GM03348 (cell line): ENCODE measurements at regions not wholly inside any gene's neighbourhood (a gene's known extent, or its start where the extent isn't known, plus 50 kb on each side); places are given as distances from the start of the nearest gene placed in this dataset.
A peak's percentile ranks its signal among the peaks of the same experiment; 100 is the strongest.
"Not testable (repeated sequence)": the region's sequence is repeated elsewhere in the genome, so short reads cannot be mapped to it uniquely, and the experiment has no call there.

Source experiments
- DNase-seq: peaks from one replicate; pipeline ENCODE4 v3.0.0; 2012; ENCODE audit warnings: low spot score

DNA sequence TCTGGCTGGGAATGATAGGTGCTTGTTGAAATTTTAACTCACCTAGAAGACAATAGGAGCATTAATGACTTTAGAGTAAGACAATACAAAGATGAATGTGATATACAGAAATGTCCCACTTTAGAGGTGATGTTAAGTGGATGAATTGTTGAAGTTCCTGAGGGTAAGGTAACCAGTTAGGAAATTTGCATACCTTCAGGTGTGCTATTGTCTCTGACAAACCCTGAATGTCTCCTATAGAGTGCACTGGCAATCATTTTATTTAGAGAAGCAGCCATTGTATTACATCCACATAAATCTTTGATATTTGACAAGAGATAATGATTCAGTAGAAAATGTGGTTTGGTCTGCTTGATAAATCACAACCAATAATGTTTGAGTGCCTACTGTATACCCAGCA lies 228.5 kb downstream of the RNF144A start:
- no peak for DNase-seq

GRCh38 chr2:7146151-7146550 lies 228.9 kb downstream of the RNF144A start:
- no peak for DNase-seq

- no peak for DNase-seq
These were observed 237.4 kb downstream of the RNF144A start for GRCh38 chr2:7154656-7155055.

GRCh38 chr2:7161501-7161900 lies 244.3 kb downstream of the RNF144A start:
- DNase-seq: no peak

DNA sequence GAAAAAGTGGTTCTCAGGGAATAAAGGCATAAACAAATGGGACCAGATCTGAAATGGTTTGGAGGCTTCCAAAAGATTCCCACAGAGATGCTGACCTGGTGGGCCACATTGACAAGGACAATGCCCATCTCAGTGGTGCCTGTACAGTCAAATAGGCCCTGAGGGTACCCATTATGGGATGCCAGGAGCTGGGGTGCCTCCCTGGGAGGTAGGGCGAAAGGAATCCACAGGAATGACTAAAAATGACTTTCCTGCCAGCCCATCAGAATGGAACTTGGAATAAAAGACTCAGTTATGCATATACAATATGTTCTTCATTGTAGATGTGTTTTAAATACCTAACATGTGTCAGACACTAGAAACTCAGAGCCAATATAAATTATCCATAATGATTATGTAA lies 248.5 kb downstream of the RNF144A start:
- DNase-seq: no peak

GRCh38 chr2:7167801-7168411 lies 250.7 kb downstream of the RNF144A start:
- DNase-seq: no peak

- no peak for DNase-seq
These were observed 252.4 kb downstream of the RNF144A start for GRCh38 chr2:7169593-7169992.

DNA sequence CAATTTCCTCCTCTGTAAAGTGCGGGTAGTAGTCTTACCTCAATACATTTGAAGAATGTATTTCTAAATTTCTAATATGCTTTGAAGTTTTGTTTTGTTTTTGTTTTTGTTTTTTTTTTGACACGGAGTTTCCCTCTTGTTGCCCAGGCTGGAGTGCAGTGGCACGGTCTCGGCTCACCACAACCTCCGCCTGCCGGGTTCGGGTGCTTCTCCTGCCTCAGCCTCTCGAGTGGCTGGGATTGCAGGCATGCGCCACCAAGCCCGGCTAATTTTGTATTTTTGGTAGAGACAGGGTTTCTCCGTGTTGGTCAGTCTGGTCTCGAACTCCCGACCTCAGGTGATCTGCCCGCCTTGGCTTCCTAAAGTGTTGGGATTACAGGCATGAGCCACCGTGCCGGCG lies 261.8 kb downstream of the RNF144A start:
- not testable (repeated sequence) for DNase-seq

DNA sequence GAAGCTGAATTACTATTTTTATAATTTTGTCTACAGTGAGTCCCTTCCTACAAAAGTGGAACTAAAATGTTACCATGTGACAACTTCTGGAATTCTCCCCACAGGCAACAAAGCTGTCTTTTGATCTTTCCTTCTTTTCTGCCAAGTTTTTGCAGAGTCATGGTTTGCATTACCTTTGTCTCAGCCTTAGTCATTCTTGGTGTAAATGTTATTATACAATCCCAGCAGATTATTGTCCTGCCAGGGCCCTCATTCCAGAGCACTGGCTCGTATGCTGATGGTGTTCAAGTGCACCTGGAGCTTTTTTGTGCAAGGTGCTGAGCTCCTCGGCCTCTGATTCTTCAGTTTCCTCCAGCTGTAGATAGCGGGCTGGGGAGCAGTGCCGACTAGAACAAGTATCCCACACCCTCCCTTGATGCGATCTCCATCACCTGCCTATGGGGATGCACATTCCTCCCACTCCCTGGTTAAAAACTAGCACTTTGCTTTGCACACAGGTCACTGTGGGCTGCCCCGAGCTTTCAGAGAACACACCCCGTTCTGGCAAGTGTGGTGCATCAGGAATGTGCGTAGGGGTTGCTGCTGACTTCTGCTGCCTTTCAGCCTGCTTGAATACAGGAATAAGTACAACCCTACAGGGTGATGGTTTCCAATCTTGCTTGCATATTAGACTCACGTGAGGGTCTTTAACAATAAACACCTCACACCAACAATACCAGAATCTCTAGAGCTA lies 263.6 kb downstream of the RNF144A start:
- peak; percentile 32 for DNase-seq

- no peak for DNase-seq
These were observed 265.3 kb downstream of the RNF144A start for GRCh38 chr2:7182525-7182924.

- no peak for DNase-seq
These were observed 271.9 kb downstream of the RNF144A start for GRCh38 chr2:7189106-7189505.

DNA sequence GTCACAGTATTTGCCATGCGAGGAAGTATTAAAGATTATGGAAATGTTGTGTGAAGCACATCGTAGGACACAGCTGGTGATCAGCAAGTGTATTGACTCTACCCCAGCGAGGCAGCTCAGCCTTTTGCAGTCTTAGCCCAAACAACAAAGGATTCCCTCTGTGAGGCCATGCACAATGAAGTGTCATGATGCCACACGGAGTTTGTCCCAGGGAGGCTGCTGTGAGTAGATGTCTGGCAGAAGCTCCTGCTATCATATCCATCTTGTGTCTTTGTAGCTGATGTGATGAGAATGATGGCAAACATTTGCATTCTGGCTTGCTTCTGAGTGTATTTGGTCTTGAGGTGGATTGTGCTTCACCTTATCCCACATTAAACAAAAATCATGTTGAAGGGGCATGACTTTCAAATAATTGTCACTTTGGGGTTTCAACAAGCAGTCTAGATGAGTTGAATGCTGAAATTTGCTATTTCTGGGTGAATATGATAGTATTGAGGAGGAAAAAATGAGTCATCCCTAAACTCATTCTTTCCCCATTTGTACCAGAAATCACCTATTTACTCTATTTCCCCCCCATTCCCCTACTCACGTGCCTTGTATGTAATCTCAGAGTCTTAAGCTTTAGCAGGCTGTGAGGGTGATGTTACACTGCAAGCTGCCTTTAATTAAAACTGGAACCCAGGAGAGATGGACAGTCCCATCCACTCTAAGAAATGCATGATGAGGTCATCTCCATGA lies 273.5 kb downstream of the RNF144A start:
- no peak for DNase-seq

GRCh38 chr2:7191932-7192331 lies 274.7 kb downstream of the RNF144A start:
- peak; percentile 67 for DNase-seq

DNA sequence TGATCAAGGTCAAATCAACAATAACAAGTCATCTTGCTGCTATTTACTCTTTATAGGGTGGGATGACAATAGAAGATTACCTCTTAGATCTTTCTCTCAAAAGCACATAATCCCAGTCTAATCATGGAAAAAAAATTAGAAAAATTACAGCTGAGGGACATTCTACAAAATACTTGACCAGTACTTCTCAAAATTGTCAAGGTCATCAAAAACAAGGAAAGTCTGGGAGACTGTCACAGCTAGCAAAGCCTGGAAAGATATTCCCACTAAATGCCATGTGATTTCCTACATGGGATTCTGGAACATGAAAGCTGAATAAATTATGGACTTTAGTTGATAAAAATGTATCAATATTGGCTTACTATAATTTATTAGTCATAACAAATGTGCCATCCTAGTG lies 276.2 kb downstream of the RNF144A start:
- no peak for DNase-seq

GRCh38 chr2:7194950-7195349 lies 277.7 kb downstream of the RNF144A start:
- no peak for DNase-seq

DNA sequence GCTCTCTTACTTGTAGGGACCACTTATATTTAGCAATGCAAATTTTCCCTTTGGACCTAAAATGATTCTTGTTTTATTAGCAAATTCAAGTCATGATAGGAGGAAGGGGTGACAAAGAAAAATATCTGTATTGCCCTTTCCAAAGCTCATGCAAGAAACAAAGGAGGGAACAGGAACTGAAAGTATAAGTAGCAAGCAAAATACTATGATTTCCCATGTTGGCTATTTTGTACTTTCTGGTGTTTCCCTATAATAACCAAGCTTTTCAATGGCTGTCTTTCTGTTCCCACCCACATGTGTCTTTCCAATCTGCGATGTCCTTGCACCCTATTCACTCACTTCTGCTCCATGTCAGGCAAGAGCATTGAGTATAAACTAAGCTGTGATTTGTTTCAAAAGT lies 279.7 kb downstream of the RNF144A start:
- DNase-seq: no peak

- no peak for DNase-seq
These were observed 284.6 kb downstream of the RNF144A start for GRCh38 chr2:7201851-7202250.

DNA sequence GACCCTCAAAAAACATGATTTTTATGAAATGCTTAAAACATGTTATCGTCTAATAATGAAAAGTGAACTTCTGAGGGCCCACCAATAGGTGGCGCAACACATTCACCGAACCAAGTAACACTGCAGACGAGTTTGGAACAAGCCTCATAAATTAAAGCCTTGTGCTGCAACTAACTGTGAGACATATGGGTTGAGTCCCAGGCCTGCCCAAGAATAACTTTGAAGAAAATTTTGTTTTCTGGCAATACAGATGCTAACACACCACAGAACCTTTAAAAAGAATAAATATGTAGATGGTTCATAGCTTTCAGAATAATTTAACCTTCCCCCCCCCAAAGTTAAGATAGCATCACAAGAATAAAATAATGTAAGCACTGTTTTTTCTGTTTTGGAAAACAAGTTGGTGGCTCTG lies 285.9 kb downstream of the RNF144A start:
- DNase-seq: peak; percentile 78

GRCh38 chr2:7205151-7205830 lies 288.1 kb downstream of the RNF144A start:
- peak; percentile 16 for DNase-seq

DNA sequence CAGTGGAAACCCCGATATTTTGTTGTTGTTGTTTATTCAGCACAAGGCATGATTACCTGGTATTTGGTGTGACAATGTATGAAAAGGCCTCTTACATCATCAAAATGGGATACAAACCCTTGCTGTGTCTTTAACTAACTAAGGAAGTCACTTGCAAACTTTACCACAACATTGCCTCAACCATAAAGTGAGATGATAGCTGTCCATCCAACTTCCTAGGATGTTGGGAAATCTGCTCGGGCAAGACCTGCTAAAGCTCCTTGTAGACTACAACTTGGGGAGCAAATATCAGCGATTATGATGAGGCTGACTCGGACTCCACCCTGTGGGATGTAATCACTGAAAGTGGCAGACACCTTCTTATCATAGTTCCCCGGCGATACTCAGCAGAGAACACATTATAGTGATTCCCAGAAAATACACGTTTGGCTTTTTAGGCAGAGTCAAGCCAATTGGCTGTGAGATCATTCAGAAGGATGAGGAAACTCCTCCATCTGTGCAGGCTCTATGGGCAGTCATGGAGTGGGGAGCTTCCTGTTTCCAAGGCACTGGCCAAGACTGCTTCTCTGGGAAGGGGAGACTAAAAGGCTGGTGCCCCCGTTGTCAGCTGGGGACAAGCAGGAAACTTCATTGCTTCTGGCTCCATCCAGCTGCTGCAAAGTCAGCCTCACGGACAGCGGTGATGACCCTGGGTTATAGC lies 289.0 kb downstream of the RNF144A start:
- DNase-seq: no peak

DNA sequence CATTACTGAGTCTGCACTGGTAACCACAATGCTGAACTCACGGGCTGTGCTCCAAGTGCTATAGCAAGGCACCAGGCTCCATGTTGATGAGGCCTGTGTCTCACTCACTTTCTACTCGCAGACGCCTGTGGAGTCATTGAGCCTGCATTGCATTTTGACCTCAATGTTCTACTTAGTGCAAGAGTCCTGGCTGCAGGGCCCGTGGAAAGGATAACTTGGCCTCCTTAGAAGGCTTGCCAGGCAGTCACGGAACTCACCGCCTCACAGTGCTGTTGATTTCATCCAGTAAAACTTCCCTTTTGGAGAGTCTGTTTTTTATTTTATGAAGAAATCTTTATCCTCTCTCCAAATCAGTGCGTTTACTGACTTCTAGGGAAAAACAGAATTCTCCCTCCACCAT lies 290.4 kb downstream of the RNF144A start:
- DNase-seq: no peak
